NCI-H2171 (cell line): ENCODE measurements at regions not wholly inside any gene's neighbourhood (a gene's known extent, or its start where the extent isn't known, plus 50 kb on each side); places are given as distances from the start of the nearest gene placed in this dataset.
A peak's percentile ranks its signal among the peaks of the same experiment; 100 is the strongest.

Experiments used
- DNase-seq: peaks from one replicate; lab custom pipeline; 2025; lab: John Stamatoyannopoulos, UW

DNA sequence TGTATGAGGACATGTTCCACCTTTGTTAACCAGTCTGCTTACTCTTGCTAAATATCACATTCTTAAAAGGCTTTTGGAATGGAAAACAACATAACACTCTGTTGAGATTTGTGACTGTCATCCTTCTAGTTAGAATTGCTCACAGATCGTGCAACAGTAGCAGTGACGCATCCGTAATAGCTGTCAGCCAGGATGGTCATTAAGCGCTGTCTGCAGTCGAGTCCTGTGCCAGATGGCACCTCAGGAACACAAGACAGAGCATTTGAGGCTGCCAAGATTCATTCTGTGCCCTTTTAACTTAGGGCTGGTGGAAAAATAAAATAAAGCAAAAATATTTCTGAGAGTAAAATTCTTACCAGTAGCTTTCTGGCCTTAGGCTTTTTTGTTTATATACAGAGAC lies 348.6 kb downstream of the ANKRD7 start:
- peak; percentile 87 for DNase-seq

DNA sequence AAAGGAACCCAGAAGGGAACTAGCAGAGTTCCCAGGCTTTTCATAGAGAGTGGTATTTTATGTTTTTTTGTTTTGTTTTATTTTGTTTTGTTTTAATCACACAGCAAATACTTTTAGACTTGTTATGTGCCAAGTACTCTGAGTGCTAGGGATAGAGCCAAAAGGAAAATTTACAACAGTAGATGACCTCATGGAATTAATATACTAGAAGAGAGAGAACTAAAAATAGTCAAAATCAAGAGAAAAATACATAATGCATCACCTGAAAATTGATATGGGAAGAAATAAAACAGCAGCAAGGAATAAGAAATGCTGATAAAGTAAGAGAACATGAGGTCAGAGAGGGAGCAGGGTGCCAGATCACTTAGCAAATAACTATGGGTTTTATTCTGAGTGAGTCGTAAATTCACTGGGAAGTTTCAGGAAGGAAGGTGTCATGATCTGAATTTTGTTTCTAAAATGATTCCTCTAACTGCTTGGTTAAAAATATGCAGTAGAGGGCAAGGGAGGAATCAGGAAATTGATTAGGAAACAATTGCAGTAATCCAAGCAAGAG lies 351.0 kb downstream of the ANKRD7 start:
- no peak for DNase-seq

DNA sequence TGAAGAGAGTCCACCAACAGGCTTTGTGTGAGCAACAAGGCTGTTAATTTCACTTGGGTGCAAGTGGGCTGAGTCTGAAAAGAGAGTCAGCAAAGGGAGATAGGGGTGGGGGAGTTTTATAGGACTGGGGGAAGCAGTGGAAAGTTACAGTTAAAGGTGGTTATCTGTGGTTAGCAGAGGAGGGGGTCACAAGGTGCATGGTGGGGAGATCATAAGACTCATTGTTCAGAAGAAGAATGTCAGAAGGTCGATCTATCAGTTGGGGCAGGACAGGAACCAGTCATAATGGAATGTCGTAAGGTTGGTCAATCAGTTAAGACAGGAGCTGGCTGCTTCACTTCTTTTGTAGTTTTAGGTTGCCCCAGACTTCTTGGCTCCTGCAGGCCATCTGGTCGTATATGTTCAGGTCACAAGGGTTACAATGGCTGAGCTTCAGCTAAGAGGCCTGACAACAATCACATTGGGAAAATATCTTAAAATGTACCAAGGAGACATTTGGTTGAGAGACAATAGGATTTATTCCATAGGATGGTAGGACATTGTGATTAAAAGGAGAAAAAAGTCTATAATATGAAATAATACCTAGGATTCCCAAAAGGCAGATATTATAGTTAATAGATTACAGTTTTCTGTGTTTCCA lies 356.4 kb downstream of the ANKRD7 start:
- DNase-seq = no peak

DNA sequence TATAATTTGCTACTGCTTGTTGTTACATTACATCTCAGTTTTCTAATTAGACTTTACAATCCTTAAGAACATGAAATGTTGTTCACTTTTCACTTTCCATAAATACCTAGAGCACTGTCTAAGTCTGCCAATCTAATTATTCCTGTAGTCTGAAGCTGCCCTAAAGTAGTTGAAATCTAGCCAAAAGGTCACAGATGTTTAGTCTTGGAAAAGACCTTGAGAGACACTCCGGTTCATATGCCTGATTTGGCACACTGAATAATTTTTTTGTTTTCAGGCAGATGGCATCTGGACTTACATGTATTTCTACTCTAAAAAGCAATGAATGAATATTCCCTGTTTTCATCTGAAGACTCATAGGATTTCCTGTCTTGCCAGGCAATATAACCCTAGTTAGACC lies 359.1 kb downstream of the ANKRD7 start:
- DNase-seq = peak; percentile 89

DNA sequence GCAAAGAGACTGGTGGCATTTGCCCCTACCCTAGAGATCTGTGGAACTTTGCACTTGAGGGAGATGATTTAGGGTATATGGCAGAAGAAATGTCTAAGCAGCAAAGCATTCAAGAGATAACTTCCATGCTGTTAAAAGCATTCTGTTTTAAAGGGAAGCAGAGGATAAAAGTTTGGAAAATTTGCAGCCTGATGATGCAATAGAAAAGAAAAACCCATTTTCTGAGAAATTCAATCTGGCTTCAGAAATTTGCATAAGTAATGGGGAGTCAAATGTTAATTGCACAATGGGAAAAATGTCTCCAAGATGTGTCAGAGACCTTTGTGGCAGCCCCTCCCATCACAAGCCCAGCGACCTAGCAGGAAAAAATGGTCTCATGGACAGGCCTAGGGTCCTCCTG lies 361.7 kb downstream of the ANKRD7 start:
- DNase-seq = no peak

DNA sequence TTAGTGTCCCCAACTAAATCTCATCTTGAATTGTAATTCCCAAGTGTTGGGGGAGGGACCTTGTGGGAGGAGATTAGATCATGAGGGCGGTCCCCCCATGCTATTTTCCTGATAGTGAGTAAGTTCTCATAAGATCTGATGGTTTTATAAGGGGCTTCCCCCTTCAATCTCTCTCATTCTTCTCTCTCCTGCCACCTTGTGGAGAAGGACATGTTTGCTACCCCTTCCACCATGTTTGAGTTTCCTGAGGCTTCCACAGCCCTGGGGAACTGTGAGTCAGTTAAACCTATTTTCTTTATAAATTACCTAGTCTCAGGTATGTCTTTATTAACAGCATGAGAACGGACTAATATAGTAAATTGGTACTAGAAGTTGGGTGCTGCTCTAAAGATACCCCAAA lies 365.6 kb downstream of the ANKRD7 start:
- no peak for DNase-seq

DNA sequence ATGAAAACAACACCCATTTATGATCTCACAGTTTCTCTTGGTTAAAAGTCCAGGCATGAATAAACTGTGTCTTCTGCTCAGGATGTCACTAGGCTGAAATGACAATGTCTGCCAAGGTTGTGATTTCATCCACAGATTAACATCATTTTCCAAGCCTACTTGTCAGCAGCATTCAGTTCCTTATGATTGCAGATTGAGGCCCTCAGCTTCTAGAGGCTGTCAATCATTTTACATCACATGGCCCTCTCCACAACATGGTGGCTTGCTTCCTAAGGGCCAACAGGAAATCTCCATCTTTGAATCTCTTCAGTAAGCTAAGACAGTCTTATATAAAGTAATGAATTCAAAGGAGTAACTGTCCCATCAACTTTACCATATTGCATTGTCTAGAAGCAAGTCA lies 377.6 kb downstream of the ANKRD7 start:
- no peak for DNase-seq

DNA sequence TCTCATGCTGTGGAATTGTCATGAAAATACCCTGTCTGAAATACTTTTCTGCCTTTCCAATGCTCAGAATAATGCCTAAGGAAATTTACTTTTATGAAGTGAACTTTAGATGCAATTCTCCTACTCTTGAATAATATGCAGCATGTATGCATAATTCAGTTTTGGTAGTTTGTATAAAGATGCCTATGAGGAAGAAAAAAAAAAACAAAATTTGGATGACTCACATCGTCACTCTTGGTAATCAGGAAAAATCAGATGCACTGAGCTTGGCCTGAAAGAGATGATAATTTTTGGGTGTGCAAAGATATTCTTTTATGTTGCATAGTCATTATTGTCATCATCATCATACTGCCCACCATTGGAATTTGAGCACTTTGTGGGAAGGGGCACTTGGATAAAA lies 382.1 kb downstream of the ANKRD7 start:
- no peak for DNase-seq

DNA sequence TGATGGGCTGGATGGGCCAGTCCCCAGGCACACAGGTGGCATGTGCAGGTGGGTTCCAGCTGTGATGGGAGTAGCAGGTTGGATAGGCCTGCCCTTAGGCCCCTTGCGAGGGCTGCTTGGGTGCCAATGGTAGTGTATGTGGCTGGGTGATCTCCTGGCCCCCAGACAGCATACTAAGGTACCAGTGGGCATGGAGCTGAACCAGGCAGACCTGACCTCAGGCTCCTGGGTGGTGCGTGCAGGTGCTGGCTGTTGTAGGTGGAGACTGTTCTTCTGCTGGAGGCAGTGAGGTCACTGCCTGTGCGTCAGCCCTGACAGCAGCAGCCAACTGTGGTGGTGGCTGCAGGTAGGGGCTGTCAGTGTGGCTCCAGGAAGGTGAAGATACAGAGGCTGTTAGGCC lies 384.7 kb downstream of the ANKRD7 start:
- DNase-seq = no peak

DNA sequence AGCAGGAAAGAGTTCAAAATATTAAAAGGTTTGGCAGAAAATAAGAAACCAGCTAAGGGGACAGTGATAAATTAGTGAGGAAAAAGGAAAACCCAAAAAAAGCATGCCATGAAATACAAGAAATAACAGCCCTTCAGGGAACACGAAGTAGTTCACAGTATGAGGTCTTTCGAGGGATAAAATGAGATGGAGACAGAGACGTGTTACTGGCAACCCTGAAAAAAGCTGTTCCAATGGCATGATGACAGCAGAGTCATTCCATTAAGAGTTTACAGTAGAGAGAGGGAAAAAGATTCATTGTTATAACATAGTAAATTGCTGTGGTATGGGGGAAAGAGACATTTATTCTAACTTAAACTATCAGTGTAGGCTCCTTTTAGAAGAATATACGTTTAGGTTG lies 391.2 kb downstream of the ANKRD7 start:
- no peak for DNase-seq

DNA sequence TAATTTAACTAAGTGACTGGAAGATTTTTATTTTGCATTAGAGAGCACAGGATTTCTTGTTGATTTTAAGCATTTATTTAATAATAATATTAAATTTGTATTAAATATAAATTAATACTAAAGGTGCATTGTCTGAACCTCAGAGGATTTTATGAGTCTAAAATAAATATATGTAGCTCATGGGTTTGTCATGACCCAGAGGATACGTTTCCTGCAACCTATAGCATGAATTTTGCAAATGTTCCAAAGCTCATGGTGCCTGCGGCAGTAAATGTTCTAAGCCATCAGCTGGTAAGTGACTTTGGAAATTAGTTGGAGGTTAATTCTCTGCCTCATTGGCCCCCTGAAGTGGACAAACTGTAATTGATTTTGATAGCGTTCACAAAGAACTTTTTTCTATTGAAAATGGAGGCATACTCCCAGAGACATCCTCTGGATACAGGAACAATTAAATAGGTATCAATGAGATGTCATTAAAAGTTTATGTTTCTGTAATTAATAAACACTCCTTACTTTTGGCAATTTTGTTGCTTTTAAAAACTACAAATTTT lies 397.4 kb downstream of the ANKRD7 start:
- no peak for DNase-seq

DNA sequence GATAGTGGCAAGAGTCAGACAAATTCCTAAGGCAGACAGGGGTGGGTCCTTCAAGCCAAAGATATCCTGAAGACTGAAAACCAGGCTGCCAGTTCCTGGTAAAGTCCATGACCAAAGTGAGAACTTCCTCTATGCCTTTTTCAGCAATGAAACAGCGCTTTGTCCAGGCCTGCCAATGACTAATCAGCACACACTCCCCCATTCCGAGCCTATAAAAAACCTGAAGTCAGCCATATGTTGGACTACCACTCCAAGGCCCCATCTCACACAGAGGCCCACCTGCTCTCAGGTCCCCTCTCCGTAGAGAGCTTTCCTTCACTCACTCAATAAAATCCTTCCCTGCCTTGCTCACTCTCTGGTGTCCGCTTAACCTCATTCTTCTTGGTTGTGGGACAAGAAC lies 402.2 kb downstream of the ANKRD7 start:
- DNase-seq = no peak

DNA sequence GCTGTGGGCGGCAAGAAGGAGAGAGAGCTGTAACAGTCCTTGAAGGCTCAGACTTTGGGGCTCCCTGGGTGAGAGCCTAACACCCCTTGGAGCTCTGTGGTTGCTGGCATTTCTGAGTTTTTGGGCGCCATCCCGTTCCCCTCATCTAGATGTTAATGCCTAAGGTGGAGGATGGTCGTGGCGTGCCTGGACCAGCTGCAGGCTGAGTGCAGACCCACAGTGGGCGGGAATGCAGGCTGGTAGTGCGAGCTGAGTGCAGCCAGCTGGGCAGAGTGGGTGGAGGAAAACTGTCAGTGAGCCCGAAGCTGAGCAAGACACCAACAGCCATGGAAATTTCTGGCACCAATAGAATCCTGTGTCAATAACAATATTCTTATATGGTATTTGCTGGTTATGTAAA lies 403.0 kb downstream of the ANKRD7 start:
- no peak for DNase-seq

DNA sequence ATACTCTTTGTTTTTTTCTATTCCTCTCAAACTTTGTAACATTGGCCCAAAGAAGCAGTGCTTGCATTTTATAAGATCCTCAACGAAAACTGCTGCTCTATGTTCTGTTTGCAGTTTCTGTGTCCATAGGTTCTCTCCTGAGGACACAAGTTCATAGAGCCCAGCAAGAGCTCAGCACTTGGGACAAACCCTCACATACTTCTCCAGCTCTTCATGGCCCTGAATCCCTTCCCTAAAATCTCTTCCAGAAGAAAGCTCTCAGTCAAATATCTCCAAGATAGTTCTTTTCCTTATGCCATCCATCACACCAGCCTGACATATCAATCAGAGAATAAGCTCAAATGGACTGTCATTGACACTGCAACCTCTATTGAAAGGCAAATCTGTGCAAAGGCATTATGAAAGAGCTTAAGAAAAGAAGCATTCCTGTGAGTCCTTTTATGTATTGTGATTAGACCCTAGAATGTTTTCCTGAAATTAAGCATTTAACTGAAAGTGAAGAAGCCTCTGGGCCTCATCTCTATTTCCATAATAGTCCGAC lies 405.5 kb downstream of the ANKRD7 start:
- DNase-seq = no peak

DNA sequence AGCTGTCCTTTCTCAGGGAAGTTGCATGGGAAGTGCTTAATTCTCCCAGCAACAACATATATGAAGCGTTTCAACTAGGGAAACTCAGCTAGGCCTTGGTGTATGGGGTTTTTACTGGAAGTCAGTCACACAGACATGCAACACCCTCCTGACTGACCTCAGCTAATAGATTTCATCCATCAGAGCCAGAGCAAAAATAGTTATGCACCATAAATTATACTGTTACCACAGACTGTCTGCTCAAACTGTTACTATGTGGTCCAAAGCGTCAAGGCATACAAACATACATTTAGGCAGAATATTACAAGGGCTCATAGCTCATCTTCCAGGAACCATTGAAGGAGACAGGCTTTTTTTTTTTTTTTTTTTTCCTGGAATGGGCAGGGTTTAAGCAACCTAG lies 417.9 kb downstream of the ANKRD7 start:
- no peak for DNase-seq

DNA sequence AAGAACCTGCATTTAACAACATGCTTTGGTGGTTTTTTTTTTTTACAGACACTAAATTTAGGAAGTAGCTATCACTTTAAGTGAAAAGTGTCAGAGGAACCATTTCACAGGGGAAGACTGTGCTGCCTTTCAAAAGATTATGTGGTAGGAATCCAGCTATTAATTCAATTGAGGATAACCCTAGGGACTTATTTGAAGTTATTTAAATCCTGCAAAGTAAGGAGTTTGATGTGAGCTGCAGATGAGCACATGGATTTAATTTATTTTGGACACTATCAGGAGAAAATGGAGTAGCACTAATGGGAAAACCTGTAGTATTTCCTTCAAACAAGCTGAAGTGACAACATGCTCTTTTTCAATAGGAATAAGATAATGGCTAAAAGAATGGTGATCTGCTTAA lies 419.8 kb downstream of the ANKRD7 start:
- no peak for DNase-seq

DNA sequence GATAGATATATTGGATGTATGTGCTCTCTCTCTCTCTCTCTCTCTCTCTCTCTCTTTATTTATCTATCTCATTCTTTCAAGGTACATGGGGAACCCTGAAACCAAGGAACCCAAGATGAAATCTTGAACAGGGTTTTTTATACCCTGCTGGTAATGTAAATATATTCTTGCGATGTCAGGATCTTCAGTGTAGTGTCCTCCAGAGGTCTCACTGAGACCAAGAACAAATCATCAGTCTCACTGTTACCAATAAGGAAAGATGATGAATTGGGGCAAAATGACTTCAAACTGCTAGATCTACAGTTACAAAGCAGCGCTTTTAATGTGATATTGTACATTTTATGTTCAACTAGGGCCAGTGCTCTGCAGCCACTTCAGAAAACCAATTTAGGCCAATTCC lies 423.5 kb downstream of the ANKRD7 start:
- DNase-seq = no peak

DNA sequence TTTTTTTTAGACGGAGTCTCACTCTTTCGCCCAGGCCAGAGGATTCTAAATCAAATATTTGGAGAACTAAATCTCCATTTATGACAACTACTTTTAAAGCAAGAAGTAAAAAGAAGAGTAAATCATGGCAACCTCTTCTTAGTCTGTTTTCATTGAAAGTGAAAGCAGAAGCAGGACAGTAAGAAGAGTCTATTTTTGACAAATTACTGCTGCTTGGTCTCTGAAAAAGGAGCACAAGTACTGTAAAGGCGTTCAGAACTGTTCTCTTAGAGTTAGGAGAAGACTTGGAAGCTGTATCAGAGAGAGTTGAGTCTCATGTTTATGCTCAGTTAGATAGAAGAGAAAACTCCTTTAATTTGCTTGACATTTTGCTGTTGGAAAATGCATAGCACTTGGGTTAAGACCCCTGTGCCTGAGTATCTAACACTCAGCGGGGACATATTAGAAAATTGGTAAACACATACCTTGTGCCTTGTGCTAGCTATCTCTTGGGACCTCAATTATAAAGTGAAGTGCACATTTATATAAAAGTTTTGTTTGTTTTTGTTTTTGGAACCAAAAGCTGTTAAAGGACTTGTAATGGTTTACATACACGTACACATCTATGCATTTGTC lies 433.0 kb downstream of the ANKRD7 start:
- DNase-seq = no peak

DNA sequence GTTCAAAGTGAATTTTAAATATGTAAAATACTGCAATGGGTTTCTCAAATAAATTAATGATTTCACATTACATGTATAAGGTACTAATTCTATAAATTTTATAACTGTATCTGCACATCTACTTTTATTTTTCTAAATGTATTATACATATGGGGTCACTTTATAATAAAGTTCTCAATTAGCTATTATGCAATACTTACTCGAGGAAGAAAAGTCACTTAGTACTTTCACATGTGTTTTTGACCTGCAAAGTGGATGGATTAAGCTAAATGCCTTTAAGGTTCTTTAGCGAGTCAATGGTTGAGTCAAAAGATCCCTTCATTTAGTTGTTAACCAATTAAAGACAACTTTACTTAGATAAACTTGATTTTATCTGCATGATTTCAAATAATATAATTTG lies 437.8 kb downstream of the ANKRD7 start:
- DNase-seq = no peak

DNA sequence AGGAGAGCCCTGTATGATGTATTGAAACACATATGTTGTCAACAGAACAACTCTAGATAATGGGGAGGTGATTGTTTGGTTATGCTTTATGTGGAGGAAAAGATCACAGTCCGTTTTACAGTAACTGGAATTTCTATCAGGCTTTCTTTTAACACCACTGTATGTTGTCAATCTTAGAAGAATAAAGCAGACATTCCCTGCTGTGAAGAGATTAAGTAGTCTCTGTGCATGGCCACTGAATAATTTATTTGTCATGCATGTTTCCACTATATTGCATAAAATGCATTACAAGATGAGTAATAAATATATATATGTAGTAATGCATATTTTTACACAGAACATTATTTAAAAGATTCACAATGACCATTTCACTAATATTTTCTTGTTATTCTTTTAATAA lies 440.0 kb downstream of the ANKRD7 start:
- no peak for DNase-seq

DNA sequence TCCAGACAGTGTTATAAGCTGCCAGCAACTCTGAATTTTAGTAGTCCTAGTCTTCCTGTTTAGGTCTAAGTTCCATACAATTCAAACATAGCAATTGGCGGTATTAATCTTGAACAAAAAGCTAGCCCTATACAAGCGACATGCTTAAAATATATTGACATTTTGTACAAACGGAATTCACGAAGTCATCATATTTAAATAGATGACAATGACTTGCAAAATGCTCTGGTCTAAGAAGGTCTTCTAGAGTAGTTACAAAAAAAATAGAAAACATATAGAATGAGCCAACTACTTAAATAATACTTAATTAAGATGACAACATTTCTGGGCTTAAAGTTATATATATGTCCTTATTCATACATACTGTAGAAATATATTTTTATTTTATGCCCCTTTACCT lies 446.6 kb downstream of the ANKRD7 start:
- DNase-seq = no peak

DNA sequence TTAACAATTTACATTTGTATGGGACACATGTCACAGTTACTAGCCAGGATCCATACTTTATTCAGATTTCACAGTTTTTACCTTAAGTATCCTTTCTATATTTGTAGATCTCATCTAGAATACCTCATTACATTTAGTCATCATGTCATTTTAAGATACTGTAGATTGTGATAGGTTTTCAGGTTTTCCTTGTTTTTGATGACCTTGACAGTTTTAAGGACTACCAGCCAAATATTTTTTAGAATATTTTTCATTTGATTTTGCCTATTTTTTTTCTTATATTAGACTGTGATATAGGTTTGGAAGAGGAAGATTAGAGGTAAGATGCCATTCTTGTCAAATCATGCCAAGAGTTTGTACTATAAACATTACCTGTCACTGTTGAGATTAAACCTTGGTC lies 460.3 kb downstream of the ANKRD7 start:
- DNase-seq = no peak

DNA sequence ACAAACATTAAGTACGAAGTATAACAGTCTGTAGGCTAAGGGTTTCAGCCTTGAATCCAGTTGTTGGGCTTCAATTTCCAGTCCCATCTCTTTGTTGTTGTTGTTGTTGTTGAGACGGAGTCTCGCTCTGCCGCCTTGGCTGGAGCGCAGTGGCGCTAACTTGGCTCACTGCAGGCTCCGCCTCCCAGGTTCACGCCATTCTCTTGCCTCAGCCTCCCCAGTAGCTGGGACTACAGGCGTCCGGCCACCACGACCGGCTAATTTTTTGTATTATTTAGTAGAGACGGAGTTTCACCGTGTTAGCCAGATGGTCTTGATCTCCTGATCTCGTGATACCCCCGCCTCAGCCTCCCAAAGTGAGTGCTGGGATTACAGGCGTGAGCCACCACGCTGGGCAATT lies 464.9 kb downstream of the ANKRD7 start:
- DNase-seq = no peak

DNA sequence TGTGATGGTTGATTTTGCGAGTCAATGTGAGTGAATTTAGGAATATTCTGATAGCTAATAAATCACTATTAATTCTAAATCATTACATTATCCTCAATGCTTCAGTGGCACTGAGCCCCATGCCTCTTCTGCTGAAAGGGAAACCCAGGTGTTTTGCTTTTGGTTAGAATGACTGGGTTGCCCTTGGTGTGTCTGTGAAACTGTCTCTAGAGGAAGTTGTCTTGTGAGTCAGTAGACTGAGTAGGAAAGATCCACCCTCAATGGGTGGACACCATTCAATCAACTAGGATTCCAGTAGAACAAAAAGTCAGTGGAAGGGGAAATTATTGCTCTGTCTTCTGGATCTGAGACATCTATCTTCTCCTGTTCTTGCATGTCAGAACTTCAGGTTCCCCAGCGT lies 472.4 kb downstream of the ANKRD7 start:
- no peak for DNase-seq
